HG02981 (cell line): ENCODE measurements at regions not wholly inside any gene's neighbourhood (a gene's known extent, or its start where the extent isn't known, plus 50 kb on each side); places are given as distances from the start of the nearest gene placed in this dataset.
"Not testable (repeated sequence)": the region's sequence is repeated elsewhere in the genome, so short reads cannot be mapped to it uniquely, and the experiment has no call there.

ENCODE experiments used
- ATAC-seq: cut with Tn5 transposase; IDR thresholded peaks from one replicate; pipeline ENCODE4 v1.9.1; 2021; ENCODE audit warnings: mild to moderate bottlenecking, moderate library complexity; ENCODE audit not compliant: unreplicated experiment

- ATAC-seq = not testable (repeated sequence)
Measured at GRCh38 chr20:29031262-29031982, 2226.0 kb upstream of the DEFB115 start.

GRCh38 chr20:29044239-29044638, 2213.2 kb upstream of the DEFB115 start:
- not testable (repeated sequence) for ATAC-seq

- not testable (repeated sequence) for ATAC-seq
Measured at GRCh38 chr20:29050008-29050606, 2207.4 kb upstream of the DEFB115 start.

GRCh38 chr20:29057866-29058484, 2199.5 kb upstream of the DEFB115 start:
- ATAC-seq = not testable (repeated sequence)

GRCh38 chr20:29062451-29062850, 2195.0 kb upstream of the DEFB115 start:
- not testable (repeated sequence) for ATAC-seq

GRCh38 chr20:29066341-29066740, 2191.1 kb upstream of the DEFB115 start:
- ATAC-seq = not testable (repeated sequence)

GRCh38 chr20:29073640-29074039, 2183.8 kb upstream of the DEFB115 start:
- not testable (repeated sequence) for ATAC-seq

- peak; percentile 78 for ATAC-seq
Measured at GRCh38 chr20:29079769-29080690, 2177.4 kb upstream of the DEFB115 start.

GRCh38 chr20:29081712-29082111, 2175.8 kb upstream of the DEFB115 start:
- ATAC-seq = not testable (repeated sequence)

GRCh38 chr20:29085625-29086024, 2171.8 kb upstream of the DEFB115 start:
- ATAC-seq = no peak

- not testable (repeated sequence) for ATAC-seq
Measured at GRCh38 chr20:29086145-29086718, 2171.2 kb upstream of the DEFB115 start.

- no peak for ATAC-seq
Measured at GRCh38 chr20:29086938-29087337, 2170.5 kb upstream of the DEFB115 start.

GRCh38 chr20:29087887-29088286, 2169.6 kb upstream of the DEFB115 start:
- ATAC-seq = not testable (repeated sequence)

- ATAC-seq = not testable (repeated sequence)
Measured at GRCh38 chr20:29088472-29088871, 2169.0 kb upstream of the DEFB115 start.

- ATAC-seq = not testable (repeated sequence)
Measured at GRCh38 chr20:29089409-29089808, 2168.1 kb upstream of the DEFB115 start.

GRCh38 chr20:29093958-29094357, 2163.5 kb upstream of the DEFB115 start:
- ATAC-seq = not testable (repeated sequence)

- not testable (repeated sequence) for ATAC-seq
Measured at GRCh38 chr20:29096695-29097094, 2160.8 kb upstream of the DEFB115 start.

GRCh38 chr20:29107884-29108283, 2149.6 kb upstream of the DEFB115 start:
- ATAC-seq = not testable (repeated sequence)

GRCh38 chr20:29109386-29109785, 2148.1 kb upstream of the DEFB115 start:
- not testable (repeated sequence) for ATAC-seq

- not testable (repeated sequence) for ATAC-seq
Measured at GRCh38 chr20:29115097-29115496, 2142.4 kb upstream of the DEFB115 start.
